ENCODE measurements at regions not wholly inside any gene's neighbourhood (a gene's known extent, or its start where the extent isn't known, plus 50 kb on each side); places are given as distances from the start of the nearest gene placed in this dataset.

DNA sequence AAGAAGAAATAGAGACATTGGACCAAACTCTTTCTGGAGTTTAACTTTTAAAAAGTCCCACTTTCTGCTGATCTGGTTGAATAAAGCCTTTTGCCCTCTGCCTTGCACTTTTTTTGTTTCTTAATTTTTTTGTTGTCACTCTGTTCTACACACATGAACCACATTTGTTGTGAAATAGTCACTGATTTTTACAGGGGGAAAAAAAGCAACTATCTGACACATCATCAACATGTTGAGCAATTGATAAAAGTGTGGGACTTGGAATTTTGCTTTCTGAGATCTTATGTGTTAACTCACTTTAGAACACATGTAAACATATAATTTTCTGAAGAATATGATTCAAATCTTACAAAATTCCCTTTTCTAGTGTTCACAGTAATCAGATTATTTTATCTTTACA is 414.8 kb upstream of the FIGN start:
- ChIA-PET CTCF (no interaction called here), POLR2A (no interaction called here)

DNA sequence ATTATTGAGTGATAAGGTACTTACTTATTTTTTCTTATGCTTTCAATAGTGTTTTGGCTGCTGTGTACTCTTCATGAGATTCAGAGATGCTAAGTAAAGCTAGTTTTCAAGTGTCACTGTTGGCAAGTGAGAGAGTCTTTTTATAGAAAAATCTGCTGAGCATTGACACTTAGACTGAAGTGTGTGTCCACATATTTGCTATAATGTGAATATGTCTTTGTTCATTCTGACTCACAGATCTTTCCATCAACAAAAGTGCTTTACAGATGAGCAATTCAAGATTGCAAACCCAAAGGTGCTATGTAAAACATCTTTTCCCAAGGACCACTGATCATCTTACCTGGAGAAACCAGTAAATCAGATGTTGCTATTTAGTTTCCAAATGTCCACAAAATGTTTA is 410.6 kb upstream of the FIGN start:
- ChIA-PET POLR2A (no interaction called here), CTCF (no interaction called here)
- no peaks in the 10 kb centered on the region for H3K9me3 Mint-ChIP-seq (ENCODE audit: insufficient read depth)
- no peaks in the 10 kb centered on the region for H3K4me1 Mint-ChIP-seq (ENCODE audit: low read depth)
- H3K27me3 Mint-ChIP-seq (ENCODE audit: low read depth): no peaks in the 10 kb centered on the region
- no peak for DNase-seq
- ATAC-seq: no peak
- no peaks in the 10 kb centered on the region for H3K36me3 Mint-ChIP-seq (ENCODE audit: low read depth)
- H3K27ac Mint-ChIP-seq: no peak overlapping the region
- no peak overlapping the region for H3K4me3 Mint-ChIP-seq

More for the DNA sequence above, 414.8 kb upstream of the FIGN start:
- Mint-ChIP-seq H3K9me3 (ENCODE audit: insufficient read depth) (no peaks in the 10 kb centered on the region), H3K36me3 (ENCODE audit: low read depth) (no peaks in the 10 kb centered on the region), H3K27ac (no peak overlapping the region), H3K27me3 (ENCODE audit: low read depth) (no peaks in the 10 kb centered on the region), H3K4me3 (no peak overlapping the region), H3K4me1 (ENCODE audit: low read depth) (no peaks in the 10 kb centered on the region)
- ATAC-seq (no peak), DNase-seq (no peak)

DNA sequence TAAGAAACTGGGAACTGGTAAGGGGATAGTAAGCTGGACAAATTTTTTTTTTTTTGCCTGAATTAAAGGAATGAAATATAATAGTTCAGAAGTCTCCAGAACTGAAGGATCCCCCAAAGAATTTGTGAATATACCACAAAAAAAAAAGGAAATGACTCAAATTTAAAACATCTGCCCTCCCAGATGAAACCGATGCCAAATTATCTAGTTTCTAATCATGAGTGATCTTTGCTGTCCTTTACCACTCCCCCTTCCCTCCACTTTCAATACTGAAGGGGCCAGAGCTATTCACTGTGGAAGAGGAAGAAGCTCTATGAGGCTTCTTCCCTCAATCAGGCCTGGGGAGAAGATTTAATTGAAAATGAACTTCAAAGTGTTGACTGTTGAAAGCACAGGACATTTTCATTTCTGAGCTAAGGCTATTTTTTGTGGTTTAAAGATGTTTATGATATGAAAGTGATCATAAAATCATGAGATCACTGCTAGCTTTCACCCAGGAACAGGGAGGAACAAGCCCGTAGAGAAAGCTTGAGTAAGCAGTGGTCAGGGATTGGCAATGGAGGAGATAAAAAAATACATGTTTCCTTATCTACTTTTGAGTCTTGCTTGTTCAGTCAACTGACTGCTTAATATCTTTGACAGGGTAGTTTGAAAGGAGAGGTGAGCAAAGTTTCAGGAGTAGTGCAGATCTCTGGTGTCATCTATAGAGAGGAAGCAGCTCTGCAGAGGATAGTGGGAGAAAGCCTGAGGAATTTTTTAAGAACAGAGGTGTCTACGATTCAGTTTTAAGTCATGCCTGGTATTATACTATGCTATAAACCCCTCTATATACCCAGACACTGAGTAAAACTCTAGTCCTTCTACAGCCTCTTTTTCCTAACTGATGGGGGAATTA is 409.5 kb upstream of the FIGN start:
- no peak for DNase-seq
- Mint-ChIP-seq H3K27me3 (ENCODE audit: low read depth) (no peaks in the 10 kb centered on the region), H3K9me3 (ENCODE audit: insufficient read depth) (no peaks in the 10 kb centered on the region), H3K4me3 (no peak overlapping the region), H3K36me3 (ENCODE audit: low read depth) (no peaks in the 10 kb centered on the region), H3K4me1 (ENCODE audit: low read depth) (no peaks in the 10 kb centered on the region), H3K27ac (no peak overlapping the region)
- no peak for ATAC-seq
- ChIA-PET POLR2A (no interaction called here), CTCF (no interaction called here)

DNA sequence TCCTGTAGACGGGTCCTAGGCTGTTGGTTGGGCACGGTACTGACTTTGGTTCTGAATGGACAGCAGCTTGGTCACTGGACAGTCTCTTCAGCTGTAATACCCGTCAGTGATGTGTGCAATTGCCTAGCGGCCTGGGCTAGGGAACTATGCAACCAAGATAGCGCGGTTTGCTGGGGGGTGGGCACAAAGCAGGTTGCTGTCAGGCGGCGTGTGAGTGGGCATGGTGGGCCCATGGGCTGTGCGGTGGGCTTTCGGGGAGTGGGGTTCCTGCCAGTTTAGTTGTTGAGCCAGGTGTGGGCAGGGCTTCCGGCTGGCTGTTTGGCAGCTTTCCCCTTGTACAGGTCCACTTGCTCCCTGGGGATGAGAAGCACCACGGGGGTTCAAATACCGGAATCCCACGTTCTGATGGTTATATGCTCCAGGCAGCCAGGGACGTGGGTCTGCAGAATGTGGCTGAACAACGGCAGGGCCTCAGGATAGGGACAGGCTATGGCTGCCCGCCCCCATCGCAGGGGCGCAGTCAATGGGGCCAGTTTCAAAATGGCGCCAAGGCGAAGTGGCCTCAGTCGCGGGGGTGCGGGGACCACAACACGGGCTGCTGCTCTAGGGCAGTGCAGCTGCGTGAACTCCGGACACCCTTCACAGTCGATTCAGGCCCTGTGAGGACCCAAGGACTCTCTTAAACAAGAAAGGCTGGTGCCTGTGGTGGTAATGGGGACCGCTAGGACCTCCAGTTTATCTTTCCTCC is 407.5 kb upstream of the FIGN start:
- Mint-ChIP-seq H3K27me3 (ENCODE audit: low read depth) (no peaks in the 10 kb centered on the region), H3K4me3 (no peak overlapping the region), H3K9me3 (ENCODE audit: insufficient read depth) (no peaks in the 10 kb centered on the region), H3K36me3 (ENCODE audit: low read depth) (no peaks in the 10 kb centered on the region), H3K4me1 (ENCODE audit: low read depth) (no peaks in the 10 kb centered on the region), H3K27ac (no peak overlapping the region)
- no peak for ATAC-seq
- ChIA-PET CTCF (no interaction called here), POLR2A (interaction anchor here (0.6 kb wide), 1 partner anchor 58 kb away, joined by 4 read pairs; no protein-coding TSS in a partner anchor)
- DNase-seq: no peak

DNA sequence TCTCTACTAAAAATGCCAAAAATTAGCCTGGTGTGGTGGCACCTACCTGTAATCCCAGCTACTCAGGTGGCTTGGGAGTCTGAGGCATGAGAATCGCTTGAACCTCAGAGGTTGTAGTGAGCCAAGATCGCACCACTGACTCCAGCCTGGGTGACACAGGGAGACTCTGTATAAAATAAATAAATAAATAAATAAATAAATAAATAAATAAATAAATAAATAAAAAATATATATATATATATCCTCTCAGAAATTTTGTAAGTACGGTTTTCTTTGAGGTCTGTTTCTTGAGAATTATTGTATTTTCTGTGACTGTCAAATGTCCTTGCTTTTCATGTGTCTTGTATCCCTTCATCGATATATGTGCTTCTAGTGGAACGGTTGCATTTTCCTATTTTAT is 406.9 kb upstream of the FIGN start:
- Mint-ChIP-seq H3K4me3 (no peak overlapping the region), H3K36me3 (ENCODE audit: low read depth) (no peaks in the 10 kb centered on the region), H3K9me3 (ENCODE audit: insufficient read depth) (no peaks in the 10 kb centered on the region), H3K4me1 (ENCODE audit: low read depth) (no peaks in the 10 kb centered on the region), H3K27ac (no peak overlapping the region), H3K27me3 (ENCODE audit: low read depth) (no peaks in the 10 kb centered on the region)
- DNase-seq: no peak
- ATAC-seq: no peak
- ChIA-PET POLR2A (no interaction called here), CTCF (no interaction called here)

DNA sequence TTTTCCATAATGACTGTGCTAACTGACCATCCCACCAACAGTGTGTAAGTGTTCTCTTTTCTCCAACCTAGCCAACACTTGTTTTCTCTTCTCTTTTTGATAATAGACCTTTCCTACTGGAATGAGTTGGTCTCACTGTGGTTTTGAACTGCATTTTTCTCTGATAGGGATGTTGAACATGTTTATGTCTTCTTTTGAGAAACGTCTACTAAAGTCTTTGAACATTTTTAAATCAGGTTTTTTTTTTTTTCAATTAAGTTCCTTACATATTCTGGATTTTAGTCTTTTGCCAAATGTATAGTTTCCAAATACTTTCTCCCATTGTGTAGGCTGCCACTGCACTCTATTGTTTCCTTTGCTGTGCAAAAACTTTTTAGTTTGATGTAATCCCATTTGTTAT is 405.5 kb upstream of the FIGN start:
- ChIA-PET POLR2A (no interaction called here), CTCF (no interaction called here)
- Mint-ChIP-seq H3K36me3 (ENCODE audit: low read depth) (no peaks in the 10 kb centered on the region), H3K4me1 (ENCODE audit: low read depth) (no peaks in the 10 kb centered on the region), H3K4me3 (no peak overlapping the region), H3K9me3 (ENCODE audit: insufficient read depth) (no peaks in the 10 kb centered on the region), H3K27ac (no peak overlapping the region), H3K27me3 (ENCODE audit: low read depth) (no peaks in the 10 kb centered on the region)
- no peak for ATAC-seq
- DNase-seq: no peak

DNA sequence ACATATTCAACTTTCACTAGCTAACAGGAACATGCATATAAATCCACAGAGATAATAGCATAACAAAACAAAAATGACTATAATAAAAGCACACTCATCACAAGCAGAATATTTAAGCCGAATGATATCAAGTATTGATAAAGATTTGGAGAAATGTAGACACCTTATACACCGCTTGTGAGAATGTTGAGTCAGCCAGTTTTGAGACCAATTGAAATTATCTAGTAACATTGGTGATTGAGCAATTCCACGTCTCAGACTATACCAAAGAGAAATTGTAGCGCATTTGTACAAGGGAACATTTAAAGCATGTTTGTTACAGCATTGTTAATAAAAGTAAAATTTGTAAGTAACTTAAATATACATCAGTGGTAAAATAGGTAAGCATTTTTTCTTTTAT is 402.9 kb upstream of the FIGN start:
- Mint-ChIP-seq H3K27ac (no peak overlapping the region), H3K36me3 (ENCODE audit: low read depth) (no peaks in the 10 kb centered on the region), H3K4me1 (ENCODE audit: low read depth) (no peaks in the 10 kb centered on the region), H3K27me3 (ENCODE audit: low read depth) (no peaks in the 10 kb centered on the region), H3K4me3 (no peak overlapping the region), H3K9me3 (ENCODE audit: insufficient read depth) (no peaks in the 10 kb centered on the region)
- ATAC-seq (no peak), DNase-seq (no peak)
- ChIA-PET CTCF (no interaction called here), POLR2A (no interaction called here)

DNA sequence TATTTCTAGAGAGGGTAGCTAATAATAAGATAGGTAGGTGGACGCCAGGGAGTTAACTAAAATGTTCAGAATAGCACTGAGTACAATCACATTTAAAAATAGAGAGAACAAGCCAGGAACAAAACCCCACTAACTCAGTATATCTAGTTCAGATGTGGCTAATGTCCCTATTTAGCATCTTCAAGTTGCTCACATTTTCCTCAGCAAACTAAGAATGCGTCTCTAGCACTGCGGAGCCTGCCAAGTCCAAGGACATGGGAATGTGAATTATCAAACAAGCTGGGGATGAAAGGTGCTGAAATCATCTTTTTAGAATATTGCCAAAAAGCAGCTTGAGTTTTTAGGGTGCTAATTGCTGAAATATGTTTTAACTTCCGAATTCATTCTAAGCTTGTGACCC is 398.5 kb upstream of the FIGN start:
- no peak overlapping the region for H3K4me3 Mint-ChIP-seq
- no peaks in the 10 kb centered on the region for H3K27me3 Mint-ChIP-seq (ENCODE audit: low read depth)
- no peaks in the 10 kb centered on the region for H3K9me3 Mint-ChIP-seq (ENCODE audit: insufficient read depth)
- ATAC-seq (no peak), DNase-seq (no peak)
- POLR2A ChIA-PET: no interaction called here
- CTCF ChIA-PET: no interaction called here
- H3K4me1 Mint-ChIP-seq (ENCODE audit: low read depth): no peaks in the 10 kb centered on the region
- H3K36me3 Mint-ChIP-seq (ENCODE audit: low read depth): no peaks in the 10 kb centered on the region
- H3K27ac Mint-ChIP-seq: no peak overlapping the region

DNA sequence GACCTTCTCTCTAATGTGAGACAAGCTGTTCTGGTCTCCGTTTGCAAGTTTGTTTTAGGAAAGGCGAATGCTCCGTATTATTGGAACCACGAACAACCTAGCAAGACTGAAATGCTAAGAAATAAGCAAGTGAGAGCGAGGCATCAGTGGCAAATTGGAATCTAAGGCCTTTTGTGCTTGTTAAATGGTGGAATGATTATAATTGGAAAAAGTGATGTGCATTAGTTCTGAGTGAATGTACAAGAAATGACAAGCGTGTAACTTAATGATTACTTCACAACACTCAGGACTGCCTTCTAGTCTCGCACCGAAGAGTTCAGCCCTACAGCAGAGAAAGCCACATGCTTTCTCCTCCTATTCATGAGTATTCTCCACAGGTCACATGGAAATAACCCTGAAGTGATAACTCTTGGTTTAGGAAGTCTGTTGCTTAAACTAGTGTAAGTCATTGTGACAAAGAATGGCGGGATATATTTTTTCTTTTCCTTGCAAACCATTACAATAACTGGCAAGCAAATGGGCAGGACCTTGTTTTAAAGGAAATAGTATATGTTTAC is 392.2 kb upstream of the FIGN start:
- Mint-ChIP-seq H3K4me1 (ENCODE audit: low read depth) (no peaks in the 10 kb centered on the region), H3K36me3 (ENCODE audit: low read depth) (no peaks in the 10 kb centered on the region), H3K27ac (no peak overlapping the region), H3K9me3 (ENCODE audit: insufficient read depth) (no peaks in the 10 kb centered on the region), H3K4me3 (no peak overlapping the region), H3K27me3 (ENCODE audit: low read depth) (no peaks in the 10 kb centered on the region)
- ATAC-seq (no peak), DNase-seq (no peak)
- POLR2A ChIA-PET: no interaction called here
- CTCF ChIA-PET: no interaction called here

DNA sequence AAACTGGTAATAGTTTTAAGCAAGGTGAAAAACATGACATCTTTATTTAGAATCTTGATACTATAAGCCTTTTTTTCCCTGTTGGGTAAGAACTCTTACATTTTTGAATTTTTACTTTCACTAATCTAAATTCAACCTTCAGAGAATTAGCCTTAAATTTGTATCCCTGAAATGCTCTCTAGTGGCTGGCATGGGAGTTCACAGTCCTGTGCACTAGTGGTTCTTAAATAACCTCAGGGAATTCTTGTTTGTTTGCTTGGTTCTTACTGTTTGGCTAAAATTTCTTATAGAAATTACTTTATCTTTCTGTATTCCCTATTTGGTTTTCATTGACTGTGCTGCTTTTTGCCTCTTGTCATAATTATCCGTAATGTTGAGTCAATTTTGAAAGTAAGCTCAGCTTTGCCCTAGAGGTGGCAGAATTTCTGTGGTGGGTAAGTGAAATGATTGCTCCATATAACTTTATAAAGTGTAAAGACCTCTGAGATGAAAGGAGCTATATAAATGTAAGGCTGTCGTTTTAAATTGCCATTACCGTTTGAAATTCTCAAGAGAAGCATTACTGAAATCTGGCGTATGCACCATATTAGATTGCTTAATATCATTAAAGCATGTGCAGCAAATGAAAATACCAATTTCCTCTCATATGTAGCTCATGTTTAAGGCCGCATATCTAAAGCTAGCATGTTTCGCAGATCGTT is 391.3 kb upstream of the FIGN start:
- ChIA-PET POLR2A (no interaction called here), CTCF (no interaction called here)
- DNase-seq (no peak), ATAC-seq (no peak)
- Mint-ChIP-seq H3K4me1 (ENCODE audit: low read depth) (no peaks in the 10 kb centered on the region), H3K27me3 (ENCODE audit: low read depth) (no peaks in the 10 kb centered on the region), H3K4me3 (no peak overlapping the region), H3K36me3 (ENCODE audit: low read depth) (no peaks in the 10 kb centered on the region), H3K9me3 (ENCODE audit: insufficient read depth) (no peaks in the 10 kb centered on the region), H3K27ac (no peak overlapping the region)

DNA sequence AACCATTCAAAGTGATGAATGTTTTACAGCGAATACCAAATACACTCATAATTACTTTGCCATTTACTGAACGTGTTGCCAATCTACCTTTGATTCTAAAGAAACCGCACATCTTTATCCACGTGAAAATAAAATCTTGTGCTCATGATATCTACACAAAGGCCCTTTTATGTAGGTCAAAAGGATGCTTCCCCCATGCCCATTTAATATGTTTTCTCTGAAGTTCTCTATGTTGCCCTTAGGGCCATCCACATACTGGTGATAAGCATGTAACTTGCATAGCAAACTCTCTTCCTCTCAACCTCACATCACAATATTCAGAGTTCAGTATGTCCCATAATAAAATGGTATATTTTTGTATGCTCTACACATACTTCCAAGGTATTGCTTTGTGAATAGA is 380.0 kb upstream of the FIGN start:
- DNase-seq (no peak), ATAC-seq (no peak)
- POLR2A ChIA-PET: no interaction called here
- Mint-ChIP-seq H3K9me3 (ENCODE audit: insufficient read depth) (no peaks in the 10 kb centered on the region), H3K4me3 (no peak overlapping the region), H3K4me1 (ENCODE audit: low read depth) (no peaks in the 10 kb centered on the region), H3K27ac (no peak overlapping the region), H3K36me3 (ENCODE audit: low read depth) (no peaks in the 10 kb centered on the region), H3K27me3 (ENCODE audit: low read depth) (no peaks in the 10 kb centered on the region)
- CTCF ChIA-PET: no interaction called here

DNA sequence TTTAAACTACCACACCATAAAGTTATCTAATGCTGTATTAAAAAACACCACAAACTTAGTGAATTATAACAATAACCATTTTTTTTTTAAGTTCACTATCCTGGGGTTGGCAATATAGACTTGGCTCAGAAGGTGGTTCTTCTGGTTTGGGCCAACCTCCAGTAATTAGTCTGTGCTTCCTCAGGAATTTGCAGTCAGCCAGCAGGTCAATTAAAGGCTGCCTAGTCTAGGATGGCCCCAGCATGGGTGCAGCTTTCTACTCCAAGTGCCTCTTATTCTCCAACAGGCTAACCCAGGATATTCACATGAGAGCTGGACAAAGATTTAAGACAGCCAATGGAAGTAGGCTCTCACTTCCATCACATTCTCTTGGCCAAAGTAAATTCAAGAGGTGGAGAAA is 379.1 kb upstream of the FIGN start:
- no peaks in the 10 kb centered on the region for H3K27me3 Mint-ChIP-seq (ENCODE audit: low read depth)
- ChIA-PET POLR2A (no interaction called here), CTCF (no interaction called here)
- H3K4me1 Mint-ChIP-seq (ENCODE audit: low read depth): no peaks in the 10 kb centered on the region
- no peak for ATAC-seq
- H3K9me3 Mint-ChIP-seq (ENCODE audit: insufficient read depth): no peaks in the 10 kb centered on the region
- H3K27ac Mint-ChIP-seq: no peak overlapping the region
- no peaks in the 10 kb centered on the region for H3K36me3 Mint-ChIP-seq (ENCODE audit: low read depth)
- no peak overlapping the region for H3K4me3 Mint-ChIP-seq
- no peak for DNase-seq
